ENCODE measurements at regions not wholly inside any gene's neighbourhood (a gene's known extent, or its start where the extent isn't known, plus 50 kb on each side); places are given as distances from the start of the nearest gene placed in this dataset.

DNA sequence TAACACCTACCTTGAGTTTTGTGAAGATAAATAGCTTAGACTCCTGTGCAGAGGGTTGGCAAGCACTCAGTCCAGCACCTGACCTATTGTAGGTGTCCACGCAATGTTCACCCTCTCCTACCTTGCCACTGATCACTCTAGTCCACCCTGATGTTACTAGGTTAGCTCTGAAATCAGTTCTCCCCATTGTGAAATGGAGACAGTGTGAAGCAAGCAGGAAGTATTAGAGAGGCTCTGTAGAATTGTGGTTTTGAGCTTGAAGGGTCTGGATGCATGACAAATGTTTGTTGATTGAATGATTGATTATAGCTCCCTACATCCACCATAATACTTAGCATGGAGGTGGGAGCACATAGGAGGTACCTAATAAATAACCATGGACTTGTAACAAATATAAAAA is 199.7 kb downstream of the RPLP1 start:
- TF ChIP-seq GATA3 (IDR thresholded peaks at IDR 0.05; ENCODE audit: low read depth, low read length) (no peak), GATA2 (IDR thresholded peaks at IDR 0.05; ENCODE audit: low read depth, low read length) (no peak)
